NCI-H146 (cell line): ENCODE measurements at regions not wholly inside any gene's neighbourhood (a gene's known extent, or its start where the extent isn't known, plus 50 kb on each side); places are given as distances from the start of the nearest gene placed in this dataset.
A peak's percentile ranks its signal among the peaks of the same experiment; 100 is the strongest.
"Not testable (repeated sequence)": the region's sequence is repeated elsewhere in the genome, so short reads cannot be mapped to it uniquely, and the experiment has no call there.

ENCODE experiments used
- DNase-seq: peaks from one replicate; lab custom pipeline; 2025; lab: John Stamatoyannopoulos, UW

DNA sequence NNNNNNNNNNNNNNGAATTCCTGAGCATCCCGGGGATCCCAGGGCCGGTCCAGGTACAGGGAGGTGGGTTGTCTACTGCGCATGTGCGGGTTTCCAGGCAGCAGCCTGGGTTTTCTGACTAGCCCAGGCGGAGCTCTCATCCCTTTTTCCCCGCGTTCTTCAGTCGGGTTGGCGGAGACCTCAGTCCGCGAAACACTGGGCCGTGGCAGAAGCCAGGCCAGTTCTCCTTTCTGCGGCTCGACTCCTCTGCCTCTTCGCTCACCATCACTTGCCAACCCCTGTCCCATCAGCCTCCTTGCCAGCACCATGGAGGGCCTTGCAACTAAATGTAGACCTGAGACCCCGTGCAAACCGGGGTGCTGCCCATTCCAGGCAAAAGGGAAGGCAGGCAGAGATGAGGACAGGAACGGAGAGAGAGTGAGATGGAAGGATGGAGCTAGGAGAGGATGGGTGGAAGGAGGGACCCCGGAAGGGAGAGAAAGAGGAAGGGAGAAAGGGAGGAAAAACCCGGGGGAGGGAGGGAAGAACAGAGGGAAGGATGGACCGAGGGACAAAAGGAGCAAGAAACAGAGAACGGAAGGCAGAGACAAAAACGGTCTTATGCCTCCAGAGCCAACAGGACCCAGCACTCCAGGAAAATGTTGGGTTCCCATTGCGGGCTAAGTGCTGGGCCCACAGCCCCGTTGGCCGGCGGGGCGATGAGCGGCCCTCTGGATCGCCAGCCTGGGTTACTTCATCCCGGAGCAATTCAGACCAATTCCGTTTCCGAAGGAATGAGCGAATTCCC is 445.4 kb upstream of the DEFB115 start:
- DNase-seq = peak; percentile 73

DNA sequence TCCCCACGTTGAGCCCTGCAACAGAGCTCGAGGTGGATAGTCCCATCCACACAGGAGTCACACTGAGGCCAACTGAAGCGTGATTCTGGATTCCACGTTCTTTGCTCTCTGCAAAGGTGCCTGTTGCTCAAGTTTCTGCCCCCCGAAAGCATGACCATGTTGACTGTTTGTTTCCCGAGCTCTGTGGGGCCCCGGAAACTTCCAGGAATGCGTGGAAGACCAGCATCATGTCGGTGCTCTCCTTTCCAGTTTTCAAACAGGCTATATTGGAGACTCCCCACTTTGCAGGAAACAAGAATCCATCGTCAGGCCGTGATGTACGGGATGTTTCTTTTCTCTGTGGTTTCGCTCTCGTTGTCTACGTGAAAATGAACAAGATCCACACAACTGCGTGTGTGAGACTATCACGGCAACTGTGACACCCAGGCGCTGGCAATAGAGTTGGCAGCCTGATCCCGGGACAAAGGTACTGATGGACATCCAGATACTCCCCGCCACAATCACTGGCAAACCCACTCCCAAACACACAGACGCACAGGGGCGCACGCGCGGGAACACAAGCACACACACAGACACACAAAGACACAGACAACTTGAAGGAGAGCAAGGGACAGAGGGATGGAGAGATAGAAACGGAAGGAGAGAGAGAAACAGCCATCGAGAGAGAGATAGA is 444.6 kb upstream of the DEFB115 start:
- DNase-seq = no peak

DNA sequence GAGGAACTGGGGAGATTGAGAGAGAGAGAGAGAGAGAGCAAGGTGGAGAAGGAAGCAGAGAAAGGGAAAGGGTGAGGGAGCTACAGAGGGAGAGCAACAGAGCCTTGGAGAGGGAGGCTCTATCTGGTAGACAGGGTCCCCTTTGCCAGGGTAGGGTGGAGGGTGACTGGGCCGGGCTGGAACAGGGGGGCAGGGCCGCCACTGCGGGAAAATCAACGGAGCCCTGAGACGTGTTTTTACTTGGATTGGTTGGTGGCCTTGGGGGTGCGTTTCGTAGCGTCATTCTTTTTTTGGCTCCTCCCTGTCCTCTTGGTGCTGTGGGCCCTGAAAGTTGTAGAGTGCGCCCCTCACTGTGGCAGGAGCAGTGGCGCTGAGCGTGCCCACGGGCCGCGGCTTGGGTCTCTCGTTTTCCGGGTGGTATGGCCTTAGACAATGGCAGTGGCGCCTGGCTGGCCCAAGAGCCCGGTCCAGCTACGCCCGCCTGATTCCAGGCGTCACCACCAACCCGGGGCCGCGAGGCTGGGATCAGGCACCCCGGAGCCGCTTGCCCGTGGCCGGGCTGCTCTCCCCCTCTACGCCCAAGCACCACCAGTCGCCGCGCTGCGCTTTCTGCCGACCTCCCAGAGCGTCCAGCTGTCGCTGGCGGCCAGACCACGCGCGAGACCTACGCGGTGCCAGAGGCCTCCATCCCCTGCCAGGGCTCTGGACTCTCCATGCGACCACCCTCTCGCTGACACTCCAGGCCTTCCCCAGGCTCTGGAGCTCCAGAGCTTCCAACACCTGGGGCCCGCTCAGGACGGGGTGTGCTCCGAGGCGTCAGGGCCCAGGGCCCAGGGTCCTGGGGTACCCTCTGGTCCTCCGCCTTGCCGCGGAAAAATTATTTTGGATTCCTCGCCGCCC is 443.8 kb upstream of the DEFB115 start:
- not testable (repeated sequence) for DNase-seq

DNA sequence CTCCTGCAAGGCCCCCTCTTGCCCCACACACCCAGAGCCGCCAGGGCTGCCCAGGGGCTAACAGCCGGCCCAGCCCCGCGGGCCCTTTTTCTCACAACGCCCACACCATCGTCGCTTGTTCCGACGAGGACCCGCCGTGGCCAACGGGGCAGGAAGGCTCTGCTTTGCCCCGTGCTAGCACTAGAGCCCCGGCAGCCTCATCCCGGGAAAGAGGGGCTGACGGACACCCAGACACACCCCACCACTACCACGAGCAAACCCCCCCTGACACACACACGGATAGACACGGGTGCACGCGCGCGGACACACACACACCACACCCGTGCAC is 443.2 kb upstream of the DEFB115 start:
- not testable (repeated sequence) for DNase-seq

DNA sequence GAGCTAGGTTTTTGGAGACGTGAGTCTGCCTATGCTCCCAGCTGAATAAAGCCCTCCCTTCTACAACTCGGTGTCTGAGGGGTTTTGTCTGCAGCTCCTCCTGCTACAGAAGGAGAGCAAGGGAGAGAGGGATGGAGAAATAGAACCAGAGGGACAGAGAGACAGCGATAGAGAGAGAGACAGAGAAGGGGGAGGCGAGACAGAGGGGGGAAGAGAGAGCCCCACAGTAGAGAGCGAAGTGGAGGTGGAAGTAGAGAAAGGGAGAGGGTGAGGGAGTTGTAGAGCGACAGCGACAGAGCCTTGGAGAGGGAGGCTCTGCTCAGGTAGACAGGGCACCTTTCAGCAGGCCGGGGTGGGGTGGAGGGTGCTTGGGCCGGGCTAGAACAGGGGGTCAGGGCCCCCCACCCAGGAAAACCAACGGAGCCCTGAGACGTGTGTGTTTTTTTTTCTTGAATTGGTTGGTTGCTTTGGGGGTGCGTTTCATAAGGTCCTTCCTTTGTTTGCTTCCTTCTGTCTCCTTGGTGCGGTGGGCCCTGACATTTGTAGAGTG is 442.4 kb upstream of the DEFB115 start:
- not testable (repeated sequence) for DNase-seq

DNA sequence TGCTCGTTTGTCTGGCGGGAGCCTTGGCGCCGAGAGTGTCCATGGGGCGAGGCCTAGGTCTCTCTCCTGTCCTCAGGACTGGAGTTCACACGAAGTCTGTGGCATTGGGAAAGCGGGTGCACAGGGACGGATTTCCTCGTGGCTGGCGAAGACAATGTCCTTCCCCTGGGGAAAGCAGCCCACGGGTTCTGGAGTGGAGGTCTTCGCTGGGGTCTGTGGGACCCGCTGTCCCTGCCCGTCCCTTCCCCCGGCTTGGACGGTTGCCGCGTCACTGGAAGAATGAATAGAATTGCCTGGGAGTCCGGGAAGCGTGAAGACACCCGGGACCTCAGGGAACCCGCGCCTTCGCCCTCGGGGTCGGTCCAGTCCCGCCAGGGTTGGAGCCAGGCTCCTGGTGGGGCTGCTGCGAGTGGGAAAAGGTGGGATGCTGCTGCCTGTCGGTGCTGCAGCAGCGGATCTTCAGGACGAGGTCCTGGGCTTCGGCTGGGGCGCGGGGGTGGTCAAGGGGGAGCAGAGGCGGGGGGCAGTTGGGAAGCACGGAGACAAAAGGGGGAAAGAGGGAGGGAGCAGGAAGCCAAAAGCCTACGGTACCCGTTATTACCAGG is 441.8 kb upstream of the DEFB115 start:
- no peak for DNase-seq

DNA sequence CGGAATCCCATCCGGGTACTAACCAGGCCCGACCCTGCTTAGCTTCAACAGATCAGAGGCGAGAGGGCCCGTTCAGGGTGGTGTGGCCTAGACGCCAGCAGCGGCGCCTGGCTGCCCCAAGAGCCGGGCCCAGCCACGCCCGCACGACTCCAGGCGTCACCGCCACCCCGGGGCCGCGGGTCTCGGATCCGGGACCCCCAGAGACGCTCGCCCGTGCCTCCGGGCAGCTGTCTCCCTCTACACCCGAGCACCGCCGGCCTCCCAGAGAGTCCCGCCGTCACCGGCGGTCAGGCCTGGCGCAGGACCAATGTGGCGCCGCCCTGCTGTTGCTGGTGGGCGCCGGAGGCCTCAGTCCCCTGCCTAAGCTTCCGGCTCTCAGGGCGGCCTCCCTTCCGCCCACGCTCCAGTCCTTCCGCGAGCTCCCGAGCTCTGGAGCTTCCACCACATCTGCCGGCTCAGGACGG is 441.2 kb upstream of the DEFB115 start:
- peak; percentile 50 for DNase-seq

DNA sequence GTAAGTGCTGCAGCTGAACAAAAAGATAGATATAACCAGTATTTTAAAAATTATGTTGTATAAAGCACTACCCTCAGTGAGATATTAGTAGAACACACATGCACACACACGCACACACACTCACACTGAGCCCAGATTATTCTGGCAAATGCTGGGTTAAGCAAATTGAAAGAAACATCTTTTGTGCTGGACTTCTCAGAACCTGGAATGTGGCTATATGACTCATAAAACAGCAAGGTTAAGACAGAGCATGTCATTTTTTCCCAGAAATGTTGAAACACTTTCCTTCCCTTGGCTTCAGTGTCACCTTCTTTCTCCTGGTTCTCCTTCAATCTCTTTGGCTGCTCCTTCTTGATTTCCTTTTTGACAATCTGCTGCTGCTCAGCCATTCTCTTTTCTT is 435.8 kb upstream of the DEFB115 start:
- DNase-seq = not testable (repeated sequence)

DNA sequence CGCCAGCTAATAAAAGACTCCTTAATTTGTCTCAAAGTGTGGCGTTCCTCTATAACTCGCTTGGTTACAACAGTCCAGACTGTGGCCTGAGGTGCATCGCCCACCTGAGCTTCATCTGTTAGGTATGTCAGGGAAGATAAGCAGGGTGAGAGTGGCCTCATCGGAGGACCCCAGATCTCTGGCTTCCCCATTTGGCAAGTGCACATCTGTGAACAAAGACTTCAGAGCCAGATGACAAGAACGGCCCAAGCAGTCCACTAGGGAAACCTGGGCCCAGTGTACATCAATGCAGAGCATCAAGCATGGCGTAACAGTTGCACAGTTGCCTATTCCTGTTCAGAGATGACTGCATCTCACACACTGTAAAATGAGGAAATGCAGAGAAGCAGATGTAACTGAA is 432.8 kb upstream of the DEFB115 start:
- DNase-seq = not testable (repeated sequence)

DNA sequence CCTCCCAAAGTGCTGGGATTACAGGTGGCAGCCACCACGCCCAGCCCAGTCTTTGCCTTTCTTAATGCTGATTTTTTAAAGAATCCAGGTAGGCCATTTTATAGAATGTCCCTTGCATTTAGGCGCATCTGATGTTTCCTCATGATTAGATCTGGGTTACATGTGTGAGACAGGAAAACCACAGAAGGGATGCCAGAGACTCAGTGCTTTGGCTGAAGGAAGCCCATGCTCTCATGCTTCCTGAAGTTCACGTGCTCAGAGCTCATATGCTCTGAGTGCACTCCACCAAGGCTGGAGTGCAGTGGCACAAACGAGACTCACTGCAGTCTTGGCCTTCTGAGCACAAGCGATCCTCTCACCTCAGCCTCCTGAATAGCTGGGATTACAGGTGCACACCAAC is 411.5 kb upstream of the DEFB115 start:
- not testable (repeated sequence) for DNase-seq

DNA sequence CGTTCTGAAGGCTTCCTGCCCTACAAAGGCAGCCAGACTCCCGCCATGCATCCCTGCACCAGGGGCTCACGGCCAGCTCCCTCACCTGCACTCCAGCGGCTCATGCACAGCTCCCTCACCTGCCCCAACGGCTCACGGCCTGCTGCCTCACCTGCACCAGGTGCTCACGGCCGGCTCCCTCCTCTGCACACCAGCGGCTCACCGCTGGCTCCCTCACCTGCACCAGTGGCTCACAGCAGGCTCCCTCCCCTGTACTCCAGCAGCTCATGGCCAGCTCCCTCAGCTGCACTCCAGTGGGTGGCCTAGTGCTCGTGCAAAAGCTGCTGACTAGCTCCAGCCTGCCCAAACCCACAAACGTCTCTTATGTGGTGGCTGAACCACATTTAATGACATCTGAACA is 389.2 kb upstream of the DEFB115 start:
- not testable (repeated sequence) for DNase-seq

DNA sequence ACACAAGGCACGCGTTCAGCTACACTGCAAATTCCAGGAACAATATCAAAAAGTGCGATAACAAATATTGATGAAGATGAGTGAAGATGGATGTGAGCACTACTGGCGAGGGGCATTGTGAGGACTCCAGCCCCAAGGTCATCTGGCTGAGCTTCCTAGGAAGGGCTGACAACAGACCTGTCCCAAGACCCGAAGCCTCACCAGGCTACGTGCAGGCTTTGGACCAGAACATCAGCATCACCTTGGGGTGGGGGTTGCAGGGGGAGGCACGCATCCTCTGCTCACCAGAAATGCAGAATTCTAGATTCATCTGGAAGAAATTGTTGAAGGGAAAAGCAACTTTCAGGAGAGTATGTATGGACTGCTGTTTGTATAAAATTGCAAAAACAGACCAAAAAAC is 386.3 kb upstream of the DEFB115 start:
- DNase-seq = not testable (repeated sequence)

DNA sequence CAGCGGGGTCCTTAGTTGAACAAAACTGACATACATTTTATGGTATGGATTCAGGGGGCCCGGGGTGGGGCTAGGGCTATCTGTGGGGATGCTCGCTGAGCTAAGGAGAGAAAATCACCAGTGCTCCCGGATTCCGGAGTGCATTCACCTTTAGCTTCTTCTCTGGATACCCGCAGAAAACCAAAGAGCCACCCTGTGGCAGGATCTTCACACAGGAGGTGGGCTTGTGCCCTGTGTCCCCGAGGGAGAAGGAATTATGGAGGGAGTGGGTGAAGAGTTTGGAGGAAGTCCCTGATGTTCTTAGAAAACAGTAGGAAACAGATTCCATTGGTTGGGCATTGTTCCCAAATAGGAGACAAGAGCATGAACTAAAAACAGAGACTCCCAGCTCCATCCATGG is 385.2 kb upstream of the DEFB115 start:
- not testable (repeated sequence) for DNase-seq

DNA sequence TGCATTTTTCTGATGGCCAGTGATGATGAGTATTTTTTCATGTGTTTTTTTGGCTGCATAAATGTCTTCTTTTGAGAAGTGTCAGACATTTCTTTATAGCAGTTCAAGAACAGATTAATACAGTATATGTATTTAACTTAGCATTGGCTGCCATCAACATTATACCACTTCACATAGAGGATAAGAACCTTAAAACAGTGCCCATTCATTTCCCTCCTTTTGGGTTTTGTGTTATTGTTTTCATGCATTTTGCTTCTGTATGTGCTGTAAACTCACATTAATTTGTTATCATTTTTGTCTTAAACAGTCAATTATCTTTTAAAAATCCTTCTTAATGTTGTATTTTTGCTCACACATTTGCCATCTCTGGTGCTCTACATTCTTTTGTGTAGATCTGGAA is 381.6 kb upstream of the DEFB115 start:
- not testable (repeated sequence) for DNase-seq

DNA sequence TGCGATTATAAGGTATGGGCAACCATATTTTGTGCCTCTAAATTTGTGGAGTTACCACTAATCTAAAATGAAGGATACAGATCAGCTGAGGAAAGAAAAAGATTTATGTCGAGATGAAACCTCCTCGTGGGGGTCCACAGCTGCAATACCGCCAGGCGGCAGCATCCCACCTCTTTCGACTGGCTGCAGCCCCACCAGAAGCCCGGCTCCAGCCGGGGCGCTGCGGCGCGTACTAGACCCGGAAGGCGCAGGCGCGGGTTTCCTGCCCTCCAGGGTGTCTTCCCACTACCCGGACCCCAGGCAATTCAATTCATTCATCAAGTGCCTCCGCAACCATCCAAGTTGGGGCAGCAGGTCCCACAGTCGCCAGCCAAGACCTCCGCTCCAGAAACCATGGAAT is 366.1 kb upstream of the DEFB115 start:
- not testable (repeated sequence) for DNase-seq

DNA sequence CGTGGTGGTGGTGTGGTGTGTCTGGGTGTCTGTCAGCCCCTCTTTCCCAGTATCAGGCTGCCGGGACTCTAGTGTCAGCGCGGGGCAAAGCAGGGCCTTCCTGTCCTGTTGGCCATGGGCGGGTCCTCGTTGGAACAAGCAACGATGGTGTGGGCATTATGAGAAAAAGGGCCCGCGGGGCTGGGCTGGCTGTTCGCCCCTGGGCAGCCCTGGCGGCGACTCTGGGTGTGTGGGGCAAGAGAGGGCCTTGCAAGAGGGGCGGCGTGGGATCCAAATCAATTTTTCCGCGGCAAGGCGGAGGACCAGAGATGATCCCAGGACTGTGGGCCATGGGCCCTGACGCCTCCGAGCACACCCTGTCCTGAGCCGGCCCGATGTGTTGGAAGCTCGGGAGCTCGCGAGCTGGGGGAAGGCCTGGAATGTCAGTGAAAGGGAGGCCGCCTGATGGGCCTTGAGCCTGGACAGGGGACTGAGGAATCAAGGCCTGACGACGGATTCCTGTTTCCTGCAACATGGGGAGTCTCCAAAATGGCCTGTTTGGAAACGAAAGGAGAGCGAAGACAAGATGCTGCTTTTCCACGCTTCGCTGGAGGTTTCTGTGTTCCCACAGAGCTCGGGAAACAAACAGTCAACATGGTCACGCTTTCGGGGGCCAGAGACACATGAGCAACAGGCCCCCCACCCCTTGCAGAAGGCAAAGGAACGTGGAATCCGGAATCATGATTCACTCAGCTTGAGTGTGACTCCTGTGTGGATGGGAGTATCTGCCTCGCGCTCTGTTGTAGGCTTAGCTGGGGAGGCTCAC is 364.7 kb upstream of the DEFB115 start:
- no peak for DNase-seq

DNA sequence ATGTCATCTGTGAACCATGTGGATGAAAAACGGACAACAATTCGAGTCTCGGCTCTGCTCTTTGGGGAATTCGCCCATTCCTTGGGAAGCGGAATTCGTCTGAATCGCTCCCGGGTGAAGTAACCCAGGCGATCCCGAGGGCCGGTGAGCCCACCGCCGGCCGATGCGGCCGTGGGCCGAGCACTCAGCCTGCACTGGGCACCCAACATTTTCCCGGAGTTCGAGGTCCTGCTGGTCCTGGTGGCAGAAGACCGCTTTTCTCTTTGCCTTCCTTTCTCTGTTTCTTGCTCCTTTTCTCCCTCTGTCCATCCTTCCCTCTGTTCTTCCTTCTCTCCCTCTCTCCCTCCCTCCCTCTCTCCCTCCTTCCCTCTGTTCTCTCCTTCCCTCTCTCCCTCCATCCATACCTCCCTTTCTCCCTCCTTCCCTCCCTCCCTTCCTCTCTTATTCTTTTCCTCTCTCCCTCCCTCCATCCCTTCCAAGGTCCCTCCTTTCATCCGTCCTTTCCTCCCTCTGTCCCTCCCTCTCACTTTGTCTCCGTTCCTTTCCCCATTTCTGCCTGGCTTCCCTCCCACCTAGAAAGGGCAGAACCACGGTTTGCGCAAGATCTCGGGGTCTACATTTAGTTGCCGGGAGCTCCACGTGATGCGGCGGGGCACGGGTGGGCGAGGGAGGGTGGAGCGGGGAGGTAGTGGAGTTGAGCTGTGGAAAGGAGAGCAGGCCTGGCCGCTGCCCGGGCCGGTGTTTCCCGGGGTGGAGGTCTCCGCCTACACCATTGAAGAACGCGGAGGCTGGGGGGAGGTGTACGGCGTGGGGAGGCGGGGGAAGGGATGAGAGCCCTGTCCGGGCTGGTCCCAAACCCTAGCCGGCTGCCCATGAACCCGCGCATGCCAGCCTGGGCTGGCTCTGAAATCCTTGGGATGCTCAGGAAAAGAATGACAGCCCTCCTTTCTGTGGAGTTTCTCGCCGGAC is 363.8 kb upstream of the DEFB115 start:
- not testable (repeated sequence) for DNase-seq

DNA sequence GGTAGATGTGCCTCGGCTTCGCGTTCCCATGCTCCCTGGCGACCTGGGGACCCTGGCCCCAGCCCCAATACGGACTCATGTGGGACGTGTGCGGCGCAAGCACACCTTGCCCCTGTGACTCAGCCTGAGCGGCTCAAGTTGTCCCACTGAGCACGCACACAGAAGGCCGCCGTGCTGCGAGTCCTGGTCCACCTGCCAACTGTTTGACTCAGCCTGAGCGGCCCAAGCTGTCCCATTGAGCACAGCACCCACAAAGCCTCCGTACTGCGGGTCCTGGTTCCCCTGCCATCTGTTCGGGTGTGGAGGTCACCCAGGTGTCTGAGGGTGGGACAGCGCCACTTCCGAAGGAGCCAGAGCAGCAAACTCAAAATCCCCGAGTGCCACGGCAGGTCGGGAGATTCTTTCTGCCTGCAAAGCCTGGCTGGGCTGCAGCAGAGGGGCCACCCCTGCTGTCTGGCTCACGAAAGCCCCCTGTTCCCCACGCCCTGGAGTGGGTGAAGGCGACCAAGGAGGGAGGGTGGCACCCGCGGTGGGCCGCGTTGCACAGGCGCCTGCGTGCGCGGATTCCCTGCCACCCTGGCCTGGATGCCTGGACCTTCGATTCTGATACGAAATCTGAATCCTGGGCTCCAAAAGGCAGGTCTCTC is 362.6 kb upstream of the DEFB115 start:
- not testable (repeated sequence) for DNase-seq

DNA sequence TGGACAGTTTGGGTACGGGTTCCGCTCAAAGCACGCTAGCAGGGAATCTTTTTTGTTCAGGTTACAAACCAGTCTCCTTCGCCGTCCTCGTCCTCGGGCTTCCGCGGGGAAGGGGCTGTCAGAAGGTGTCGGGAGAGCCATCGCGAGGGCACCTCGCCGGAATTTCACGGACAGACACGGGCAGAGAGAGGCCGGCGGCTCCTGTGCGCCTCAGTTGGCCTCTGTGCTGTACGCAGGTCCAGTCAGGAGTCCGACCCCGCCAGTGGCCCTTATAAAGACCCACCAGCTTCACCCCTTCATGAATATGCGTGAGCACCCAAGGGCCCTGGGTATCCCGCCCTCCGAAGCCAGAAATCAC is 362.1 kb upstream of the DEFB115 start:
- DNase-seq = not testable (repeated sequence)
